GM13976 (cell line): ENCODE measurements at regions not wholly inside any gene's neighbourhood (a gene's known extent, or its start where the extent isn't known, plus 50 kb on each side); places are given as distances from the start of the nearest gene placed in this dataset.

Experiments used
- DNase-seq: peaks from one replicate; pipeline ENCODE4 v3.0.0; 2012; ENCODE audit warnings: low spot score
- in situ Hi-C: fragments of 300-500 bp; cut with MboI; formaldehyde crosslinking; loops from one replicate; pipeline ENCODE4 v1.12.0; 2022; ENCODE audit warnings: low sequenced_read_pairs, mixed read lengths, inconsistent platforms; ENCODE audit not compliant: unreplicated experiment
- TF ChIP-seq, protein P1 (sequence below): IDR thresholded peaks from 2 replicates; pipeline ENCODE4 v1.5.1; 2012; ENCODE audit warnings: borderline replicate concordance, mild to moderate bottlenecking; ENCODE audit not compliant: insufficient read depth; ENCODE audit errors: extremely low read depth, missing control alignments, control extremely low read depth

DNA sequence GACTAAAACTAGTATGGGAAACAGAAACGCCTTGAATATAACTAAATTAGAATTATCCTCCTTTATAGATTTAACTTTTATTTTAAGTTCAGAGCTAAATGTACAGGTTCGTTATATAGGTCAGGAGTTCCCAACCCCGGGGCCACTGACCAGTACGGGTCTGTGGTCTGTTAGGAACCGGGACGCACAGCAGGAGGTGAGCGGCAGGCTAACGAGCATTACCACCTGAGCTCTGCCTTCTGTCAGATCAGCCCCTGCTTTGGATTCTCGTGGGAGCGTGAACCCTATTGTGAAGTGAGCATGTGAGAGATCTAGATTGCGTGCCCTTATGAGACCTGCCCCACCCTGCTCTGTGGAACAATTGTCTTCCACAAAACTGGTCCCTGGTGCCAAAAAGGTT is 51.0 kb downstream of the FAT4 start:
- no peak for DNase-seq
- TF ChIP-seq, protein P1, sequence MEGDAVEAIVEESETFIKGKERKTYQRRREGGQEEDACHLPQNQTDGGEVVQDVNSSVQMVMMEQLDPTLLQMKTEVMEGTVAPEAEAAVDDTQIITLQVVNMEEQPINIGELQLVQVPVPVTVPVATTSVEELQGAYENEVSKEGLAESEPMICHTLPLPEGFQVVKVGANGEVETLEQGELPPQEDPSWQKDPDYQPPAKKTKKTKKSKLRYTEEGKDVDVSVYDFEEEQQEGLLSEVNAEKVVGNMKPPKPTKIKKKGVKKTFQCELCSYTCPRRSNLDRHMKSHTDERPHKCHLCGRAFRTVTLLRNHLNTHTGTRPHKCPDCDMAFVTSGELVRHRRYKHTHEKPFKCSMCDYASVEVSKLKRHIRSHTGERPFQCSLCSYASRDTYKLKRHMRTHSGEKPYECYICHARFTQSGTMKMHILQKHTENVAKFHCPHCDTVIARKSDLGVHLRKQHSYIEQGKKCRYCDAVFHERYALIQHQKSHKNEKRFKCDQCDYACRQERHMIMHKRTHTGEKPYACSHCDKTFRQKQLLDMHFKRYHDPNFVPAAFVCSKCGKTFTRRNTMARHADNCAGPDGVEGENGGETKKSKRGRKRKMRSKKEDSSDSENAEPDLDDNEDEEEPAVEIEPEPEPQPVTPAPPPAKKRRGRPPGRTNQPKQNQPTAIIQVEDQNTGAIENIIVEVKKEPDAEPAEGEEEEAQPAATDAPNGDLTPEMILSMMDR, result no peak
- in situ Hi-C loops, result no loop called here

DNA sequence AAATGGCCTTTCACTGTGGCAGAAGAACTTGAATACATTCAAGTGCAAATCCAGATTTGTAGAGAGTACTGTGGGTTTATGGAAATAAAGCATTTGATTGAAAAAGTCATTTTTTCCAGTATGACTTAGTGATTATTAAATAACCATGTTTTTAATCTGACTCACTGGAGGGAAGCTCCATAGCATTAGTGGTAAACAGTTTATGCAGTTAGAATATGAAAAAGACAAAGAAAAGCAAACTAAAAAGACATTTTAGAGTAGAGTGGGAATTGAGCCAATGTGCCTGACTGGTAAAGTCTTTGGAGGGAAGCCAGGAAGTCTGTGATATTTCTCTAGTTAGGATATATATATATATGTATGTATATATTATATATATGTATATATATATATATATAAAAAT is 53.4 kb downstream of the FAT4 start:
- DNase-seq, result no peak
- in situ Hi-C loops, result no loop called here
- TF ChIP-seq, protein P1, result no peak

DNA sequence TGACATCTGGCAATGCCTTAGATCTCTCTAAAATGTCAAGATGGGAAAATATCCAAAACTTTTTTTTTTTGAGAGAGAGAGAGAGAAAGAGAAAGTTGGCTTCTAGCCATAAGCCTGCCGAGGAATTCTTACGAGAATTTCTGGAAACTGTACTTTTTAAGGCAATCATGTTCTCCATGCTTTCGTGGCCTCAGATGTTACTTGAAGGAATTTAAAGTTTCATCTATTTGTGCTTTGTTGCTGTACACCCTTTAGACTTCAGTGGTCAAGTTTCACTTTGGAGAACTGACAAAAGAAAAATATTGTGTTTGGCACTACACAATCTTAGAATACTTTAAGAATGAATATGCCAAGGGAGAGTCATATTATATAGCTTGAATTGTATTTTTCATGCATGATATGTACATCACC is 53.9 kb downstream of the FAT4 start:
- no peak for DNase-seq
- in situ Hi-C loops, result no loop called here
- TF ChIP-seq, protein P1, result no peak

DNA sequence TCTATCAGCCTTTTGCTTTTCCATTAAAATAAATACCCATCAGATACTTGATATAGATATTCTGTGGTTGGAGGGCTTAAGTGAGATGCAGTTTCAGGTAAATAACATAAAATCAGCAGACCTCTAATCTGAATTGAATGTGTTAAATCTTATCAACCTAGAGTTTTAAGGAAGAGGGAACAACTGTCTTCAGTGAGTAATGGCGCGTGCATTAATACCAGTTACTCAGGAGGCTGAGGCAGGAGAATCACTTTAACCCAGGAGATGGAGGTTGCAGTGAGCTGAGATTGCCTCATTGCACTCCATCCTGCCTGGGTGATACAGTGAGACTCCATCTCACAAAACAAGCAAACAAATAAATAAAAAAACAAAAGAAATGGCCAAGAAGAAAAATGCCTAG is 54.3 kb downstream of the FAT4 start:
- DNase-seq, result no peak
- in situ Hi-C loops, result no loop called here

DNA sequence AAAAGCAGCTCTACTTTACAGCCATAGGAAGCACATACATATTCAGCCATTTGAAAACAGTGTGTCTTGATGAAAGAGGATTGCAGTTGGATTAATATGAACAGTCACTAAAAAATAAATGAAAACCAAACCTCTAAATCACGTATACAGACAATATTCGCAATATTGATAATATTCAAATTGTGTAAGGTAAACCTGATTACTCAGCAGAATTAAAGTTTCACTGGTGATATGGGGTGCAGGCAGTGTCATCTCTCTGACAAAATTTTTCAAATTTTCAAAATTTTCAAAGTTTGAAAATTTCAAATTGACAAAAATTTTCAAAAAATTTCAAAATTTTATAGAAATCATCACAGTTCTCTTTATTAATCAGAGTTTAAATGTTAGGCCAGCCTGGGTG is 55.7 kb downstream of the FAT4 start:
- TF ChIP-seq, protein P1, result no peak
- DNase-seq, result no peak
- in situ Hi-C loops, result no loop called here

More for the DNA sequence above, 54.3 kb downstream of the FAT4 start:
- TF ChIP-seq, protein P1, result no peak

DNA sequence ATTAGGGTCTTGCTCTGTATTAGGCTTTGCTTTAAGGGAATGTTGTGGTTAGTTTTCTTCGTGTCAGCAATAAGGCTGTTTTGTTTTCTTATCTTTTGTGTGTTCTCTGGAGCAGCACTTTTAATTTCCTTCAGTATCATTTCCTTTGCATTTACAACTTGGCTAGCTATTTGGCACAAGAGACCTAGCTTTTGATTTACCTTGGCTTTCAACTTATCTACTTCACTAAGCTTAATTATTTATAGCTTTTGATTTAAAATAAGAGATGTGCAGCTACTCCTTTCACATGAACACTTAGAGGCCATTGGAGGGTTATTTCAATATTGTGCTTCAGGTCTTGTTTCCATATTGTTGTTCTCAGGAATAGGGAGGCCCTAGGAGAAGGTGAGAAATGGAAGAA is 68.2 kb downstream of the FAT4 start:
- in situ Hi-C loops, result no loop called here

More for the DNA sequence above, 68.2 kb downstream of the FAT4 start:
- DNase-seq, result no peak
- TF ChIP-seq, protein P1, result no peak
